ENCODE measurements at regions not wholly inside any gene's neighbourhood (a gene's known extent, or its start where the extent isn't known, plus 50 kb on each side); places are given as distances from the start of the nearest gene placed in this dataset.

DNA sequence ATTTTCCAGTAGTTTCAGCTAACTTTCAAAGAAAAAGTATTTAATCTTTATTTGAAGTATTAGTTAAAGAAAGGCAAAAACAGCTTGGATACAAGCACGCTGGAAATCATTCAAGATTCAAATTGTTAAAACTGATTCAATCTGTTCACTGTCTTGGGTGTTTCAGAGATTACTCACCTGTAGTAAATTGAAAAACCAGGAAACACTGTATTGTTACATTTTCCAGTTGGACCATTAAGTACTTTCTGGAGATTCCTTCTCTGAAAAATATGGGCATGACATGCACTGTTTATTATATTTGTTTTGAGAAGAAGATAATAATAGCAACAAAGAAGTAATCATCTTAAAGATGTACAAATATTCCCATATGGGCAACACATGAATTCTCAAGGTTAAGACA lies 196.1 kb downstream of the UBE2E3 start:
- ATAC-seq: no peak
- no peak for TF ChIP-seq GLIS3 (CRISPR knock-in tag; IDR thresholded peaks at IDR 0.05)
- peak; percentile 60; the same call in 1 of the 2 replicates for TF ChIP-seq ISL1 (CRISPR knock-in tag; IDR thresholded peaks at IDR 0.05)

DNA sequence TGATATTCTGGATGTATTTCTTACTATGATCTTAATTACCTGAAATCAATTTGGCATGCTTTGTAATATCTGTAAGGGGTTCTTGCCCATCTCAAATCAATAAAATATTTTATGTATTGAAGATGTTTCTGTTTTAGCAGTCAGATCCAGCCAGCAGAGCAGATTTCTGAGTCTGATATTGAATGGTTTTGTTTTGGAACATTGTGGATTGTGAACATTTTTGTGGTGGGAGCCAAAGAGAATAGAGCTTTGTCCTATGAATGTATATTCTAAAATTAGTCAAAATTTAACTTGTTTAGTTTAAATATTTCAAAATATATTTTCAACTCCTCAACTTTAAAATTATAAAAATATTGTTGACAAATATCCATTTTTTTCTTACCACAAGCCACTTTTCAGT lies 197.0 kb downstream of the UBE2E3 start:
- no peak for TF ChIP-seq ZNF70 (CRISPR knock-in tag; IDR thresholded peaks at IDR 0.05)
- ATAC-seq: no peak

DNA sequence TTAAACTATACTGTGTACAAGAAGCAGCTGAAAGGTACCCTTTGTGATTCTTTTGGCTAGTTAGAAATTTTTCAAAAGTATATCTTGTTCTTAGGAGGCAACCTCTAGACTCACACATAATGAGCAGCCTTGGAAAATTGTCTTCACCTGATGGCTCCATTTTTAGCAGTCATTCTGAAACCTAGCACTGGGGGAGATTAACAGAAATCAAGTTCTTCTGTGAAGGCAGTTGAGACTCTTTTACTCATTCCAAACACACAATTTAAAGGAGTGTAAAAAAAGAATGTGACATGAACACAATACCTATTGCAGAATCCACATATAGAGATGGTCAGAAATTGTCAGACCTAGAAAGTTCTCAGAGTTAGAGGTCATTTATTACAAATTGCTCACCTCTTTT lies 197.7 kb downstream of the UBE2E3 start:
- no peak for ATAC-seq
- TF ChIP-seq OSR1 (CRISPR knock-in tag; IDR thresholded peaks at IDR 0.05) (no peak), ZNF8 (CRISPR knock-in tag; IDR thresholded peaks at IDR 0.05) (no peak)
- TF ChIP-seq, protein P1, sequence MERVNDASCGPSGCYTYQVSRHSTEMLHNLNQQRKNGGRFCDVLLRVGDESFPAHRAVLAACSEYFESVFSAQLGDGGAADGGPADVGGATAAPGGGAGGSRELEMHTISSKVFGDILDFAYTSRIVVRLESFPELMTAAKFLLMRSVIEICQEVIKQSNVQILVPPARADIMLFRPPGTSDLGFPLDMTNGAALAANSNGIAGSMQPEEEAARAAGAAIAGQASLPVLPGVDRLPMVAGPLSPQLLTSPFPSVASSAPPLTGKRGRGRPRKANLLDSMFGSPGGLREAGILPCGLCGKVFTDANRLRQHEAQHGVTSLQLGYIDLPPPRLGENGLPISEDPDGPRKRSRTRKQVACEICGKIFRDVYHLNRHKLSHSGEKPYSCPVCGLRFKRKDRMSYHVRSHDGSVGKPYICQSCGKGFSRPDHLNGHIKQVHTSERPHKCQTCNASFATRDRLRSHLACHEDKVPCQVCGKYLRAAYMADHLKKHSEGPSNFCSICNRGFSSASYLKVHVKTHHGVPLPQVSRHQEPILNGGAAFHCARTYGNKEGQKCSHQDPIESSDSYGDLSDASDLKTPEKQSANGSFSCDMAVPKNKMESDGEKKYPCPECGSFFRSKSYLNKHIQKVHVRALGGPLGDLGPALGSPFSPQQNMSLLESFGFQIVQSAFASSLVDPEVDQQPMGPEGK (CRISPR knock-in tag; IDR thresholded peaks at IDR 0.05; ENCODE audit: borderline replicate concordance): no peak

DNA sequence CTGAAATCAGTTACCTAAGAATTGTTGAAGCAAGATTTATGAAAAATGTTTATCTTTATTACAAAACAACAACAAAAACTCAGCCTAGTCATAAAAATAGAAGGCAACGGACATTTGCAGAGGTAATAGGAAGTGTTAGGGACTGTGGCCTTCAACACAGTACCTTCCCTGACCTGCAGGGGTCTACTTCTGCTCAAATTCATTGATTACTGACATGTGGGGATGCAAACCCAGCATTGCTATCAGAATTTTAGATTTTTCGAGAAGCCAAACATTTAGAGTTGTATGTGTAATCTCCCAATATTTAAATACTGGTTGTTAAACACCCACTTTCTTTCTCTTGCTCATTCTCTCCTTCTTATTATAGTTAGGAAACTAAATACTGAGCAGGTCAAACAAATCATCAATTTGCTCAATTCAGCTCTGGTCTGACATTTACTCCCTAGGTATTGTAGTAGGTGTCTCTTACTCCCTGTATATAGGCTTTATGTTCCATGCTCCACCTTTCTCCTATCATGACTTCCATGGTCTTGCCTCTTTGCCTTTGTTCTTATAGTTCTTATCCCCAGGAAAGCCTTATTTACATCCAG lies 198.5 kb downstream of the UBE2E3 start:
- peak; percentile 62; the same call in 1 of the 3 replicates for ATAC-seq
- TF ChIP-seq, protein P2, sequence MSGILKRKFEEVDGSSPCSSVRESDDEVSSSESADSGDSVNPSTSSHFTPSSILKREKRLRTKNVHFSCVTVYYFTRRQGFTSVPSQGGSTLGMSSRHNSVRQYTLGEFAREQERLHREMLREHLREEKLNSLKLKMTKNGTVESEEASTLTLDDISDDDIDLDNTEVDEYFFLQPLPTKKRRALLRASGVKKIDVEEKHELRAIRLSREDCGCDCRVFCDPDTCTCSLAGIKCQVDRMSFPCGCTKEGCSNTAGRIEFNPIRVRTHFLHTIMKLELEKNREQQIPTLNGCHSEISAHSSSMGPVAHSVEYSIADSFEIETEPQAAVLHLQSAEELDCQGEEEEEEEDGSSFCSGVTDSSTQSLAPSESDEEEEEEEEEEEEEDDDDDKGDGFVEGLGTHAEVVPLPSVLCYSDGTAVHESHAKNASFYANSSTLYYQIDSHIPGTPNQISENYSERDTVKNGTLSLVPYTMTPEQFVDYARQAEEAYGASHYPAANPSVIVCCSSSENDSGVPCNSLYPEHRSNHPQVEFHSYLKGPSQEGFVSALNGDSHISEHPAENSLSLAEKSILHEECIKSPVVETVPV (CRISPR knock-in tag; IDR thresholded peaks at IDR 0.05): no peak
- TF ChIP-seq GLIS3 (CRISPR knock-in tag; IDR thresholded peaks at IDR 0.05): no peak
- TF ChIP-seq, protein P3, sequence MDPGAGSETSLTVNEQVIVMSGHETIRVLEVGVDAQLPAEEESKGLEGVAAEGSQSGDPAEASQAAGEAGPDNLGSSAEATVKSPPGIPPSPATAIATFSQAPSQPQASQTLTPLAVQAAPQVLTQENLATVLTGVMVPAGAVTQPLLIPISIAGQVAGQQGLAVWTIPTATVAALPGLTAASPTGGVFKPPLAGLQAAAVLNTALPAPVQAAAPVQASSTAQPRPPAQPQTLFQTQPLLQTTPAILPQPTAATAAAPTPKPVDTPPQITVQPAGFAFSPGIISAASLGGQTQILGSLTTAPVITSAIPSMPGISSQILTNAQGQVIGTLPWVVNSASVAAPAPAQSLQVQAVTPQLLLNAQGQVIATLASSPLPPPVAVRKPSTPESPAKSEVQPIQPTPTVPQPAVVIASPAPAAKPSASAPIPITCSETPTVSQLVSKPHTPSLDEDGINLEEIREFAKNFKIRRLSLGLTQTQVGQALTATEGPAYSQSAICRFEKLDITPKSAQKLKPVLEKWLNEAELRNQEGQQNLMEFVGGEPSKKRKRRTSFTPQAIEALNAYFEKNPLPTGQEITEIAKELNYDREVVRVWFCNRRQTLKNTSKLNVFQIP (CRISPR knock-in tag; IDR thresholded peaks at IDR 0.05; ENCODE audit: borderline replicate concordance, low read depth): no peak
- TF ChIP-seq BACH2 (CRISPR knock-in tag; IDR thresholded peaks at IDR 0.05; ENCODE audit: borderline replicate concordance): no peak
- TF ChIP-seq, protein P1 (CRISPR knock-in tag; IDR thresholded peaks at IDR 0.05; ENCODE audit: borderline replicate concordance): no peak
- TF ChIP-seq ZNF8 (CRISPR knock-in tag; IDR thresholded peaks at IDR 0.05): no peak
- no peak for TF ChIP-seq ZC3H10 (CRISPR knock-in tag; IDR thresholded peaks at IDR 0.05)
- TF ChIP-seq ZNF70 (CRISPR knock-in tag; IDR thresholded peaks at IDR 0.05): no peak
- TF ChIP-seq PPARA (CRISPR knock-in tag; IDR thresholded peaks at IDR 0.05; ENCODE audit: borderline replicate concordance): no peak

DNA sequence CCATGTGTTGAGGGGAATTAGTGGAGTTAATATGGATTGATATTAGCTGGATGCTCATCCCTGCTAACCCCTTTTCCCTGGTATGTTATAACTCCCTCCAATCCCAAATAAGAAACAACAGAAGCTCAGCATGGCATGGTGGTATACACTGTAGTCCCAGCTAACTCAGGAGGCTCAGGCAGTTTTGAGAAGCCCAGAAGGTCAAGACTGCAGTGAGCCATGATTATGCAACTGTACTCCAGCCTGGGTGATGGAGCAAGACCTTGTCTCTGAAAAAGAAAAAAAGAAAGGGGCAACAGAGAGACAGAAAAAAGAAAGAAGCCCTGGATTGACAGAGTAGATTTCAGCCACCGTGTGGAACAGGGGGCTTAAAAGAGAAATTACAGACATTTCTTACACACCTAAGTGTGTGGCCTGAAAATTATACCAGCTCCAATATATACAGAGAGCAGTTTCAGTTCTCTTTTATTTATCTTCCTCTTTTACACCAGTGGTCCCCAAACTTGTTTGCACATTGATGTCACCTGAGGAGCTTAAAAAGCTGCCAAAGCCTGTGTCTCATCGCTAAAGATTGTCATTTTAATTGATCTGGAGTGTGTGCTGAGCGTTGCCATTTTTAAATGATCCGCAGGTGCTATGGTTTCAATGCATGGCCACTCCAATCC lies 203.6 kb downstream of the UBE2E3 start:
- TF ChIP-seq ESRRG (CRISPR knock-in tag; IDR thresholded peaks at IDR 0.05) (no peak), TOX (CRISPR knock-in tag; IDR thresholded peaks at IDR 0.05; ENCODE audit: borderline replicate concordance) (no peak), TCF4 (CRISPR knock-in tag; IDR thresholded peaks at IDR 0.05; ENCODE audit: borderline replicate concordance) (no peak), ISL1 (CRISPR knock-in tag; IDR thresholded peaks at IDR 0.05) (no peak), RARB (CRISPR knock-in tag; IDR thresholded peaks at IDR 0.05) (no peak), ARNTL (CRISPR knock-in tag; IDR thresholded peaks at IDR 0.05; ENCODE audit: borderline replicate concordance, low read depth) (no peak), ZNF70 (CRISPR knock-in tag; IDR thresholded peaks at IDR 0.05) (no peak), BACH2 (CRISPR knock-in tag; IDR thresholded peaks at IDR 0.05; ENCODE audit: borderline replicate concordance) (no peak), GLIS3 (CRISPR knock-in tag; IDR thresholded peaks at IDR 0.05) (no peak)
- TF ChIP-seq, protein P3 (CRISPR knock-in tag; IDR thresholded peaks at IDR 0.05; ENCODE audit: borderline replicate concordance, low read depth): no peak
- TF ChIP-seq, protein P2 (CRISPR knock-in tag; IDR thresholded peaks at IDR 0.05): no peak
- ATAC-seq: no peak

Data from SK-N-SH treated with all-trans-retinoic acid at 6 μM for 48 hours (cell line).